Limb (tissue), 2 donors: ENCODE measurements at regions not wholly inside any gene's neighbourhood (a gene's known extent, or its start where the extent isn't known, plus 50 kb on each side); places are given as distances from the start of the nearest gene placed in this dataset.
"Not testable (repeated sequence)": the region's sequence is repeated elsewhere in the genome, so short reads cannot be mapped to it uniquely, and the experiment has no call there.

Experiments
- DNase-seq, 2 donors: peaks; one replicate each; pipeline ENCODE4 v3.0.0-alpha.2; 2016; ENCODE audit errors: extremely low spot score in 2 of 2

GRCh38 chr2:185245806-185246205 lies 492.8 kb upstream of the FSIP2 start:
- peak in 1 of 2 donors; percentile 13 for DNase-seq

- DNase-seq: no peak
These were observed 491.9 kb upstream of the FSIP2 start for GRCh38 chr2:185246717-185247116.

GRCh38 chr2:185255566-185255965 lies 483.0 kb upstream of the FSIP2 start:
- no peak for DNase-seq

GRCh38 chr2:185265747-185266146 lies 472.9 kb upstream of the FSIP2 start:
- DNase-seq: no peak

- DNase-seq: no peak
These were observed 470.0 kb upstream of the FSIP2 start for GRCh38 chr2:185268651-185269050.

GRCh38 chr2:185274718-185275484 lies 463.7 kb upstream of the FSIP2 start:
- DNase-seq: no peak

- not testable (repeated sequence) for DNase-seq
These were observed 462.6 kb upstream of the FSIP2 start for GRCh38 chr2:185275979-185276378.

- no peak for DNase-seq
These were observed 459.8 kb upstream of the FSIP2 start for GRCh38 chr2:185278761-185279160.

GRCh38 chr2:185279999-185280398 lies 458.6 kb upstream of the FSIP2 start:
- DNase-seq: peak in 1 of 2 donors; percentile 12

- DNase-seq: no peak
These were observed 453.9 kb upstream of the FSIP2 start for GRCh38 chr2:185284696-185285095.

GRCh38 chr2:185290012-185290411 lies 448.6 kb upstream of the FSIP2 start:
- not testable (repeated sequence) for DNase-seq

- DNase-seq: peak; percentile 21 to 63
These were observed 447.5 kb upstream of the FSIP2 start for GRCh38 chr2:185291035-185291647.

GRCh38 chr2:185299867-185300266 lies 438.7 kb upstream of the FSIP2 start:
- no peak for DNase-seq

GRCh38 chr2:185306119-185306518 lies 432.5 kb upstream of the FSIP2 start:
- DNase-seq: no peak

- DNase-seq: no peak
These were observed 422.2 kb upstream of the FSIP2 start for GRCh38 chr2:185316383-185316782.

GRCh38 chr2:185318271-185318724 lies 420.3 kb upstream of the FSIP2 start:
- no peak for DNase-seq

- DNase-seq: no peak
These were observed 402.7 kb upstream of the FSIP2 start for GRCh38 chr2:185335879-185336278.

GRCh38 chr2:185337033-185337432 lies 401.6 kb upstream of the FSIP2 start:
- no peak for DNase-seq

- no peak for DNase-seq
These were observed 400.5 kb upstream of the FSIP2 start for GRCh38 chr2:185338104-185338503.

GRCh38 chr2:185347445-185347844 lies 391.2 kb upstream of the FSIP2 start:
- DNase-seq: no peak

GRCh38 chr2:185360776-185361175 lies 377.8 kb upstream of the FSIP2 start:
- DNase-seq: no peak

GRCh38 chr2:185372188-185372587 lies 366.4 kb upstream of the FSIP2 start:
- no peak for DNase-seq

- no peak for DNase-seq
These were observed 365.4 kb upstream of the FSIP2 start for GRCh38 chr2:185373229-185373628.
